ENCODE measurements at regions not wholly inside any gene's neighbourhood (a gene's known extent, or its start where the extent isn't known, plus 50 kb on each side); places are given as distances from the start of the nearest gene placed in this dataset.

DNA sequence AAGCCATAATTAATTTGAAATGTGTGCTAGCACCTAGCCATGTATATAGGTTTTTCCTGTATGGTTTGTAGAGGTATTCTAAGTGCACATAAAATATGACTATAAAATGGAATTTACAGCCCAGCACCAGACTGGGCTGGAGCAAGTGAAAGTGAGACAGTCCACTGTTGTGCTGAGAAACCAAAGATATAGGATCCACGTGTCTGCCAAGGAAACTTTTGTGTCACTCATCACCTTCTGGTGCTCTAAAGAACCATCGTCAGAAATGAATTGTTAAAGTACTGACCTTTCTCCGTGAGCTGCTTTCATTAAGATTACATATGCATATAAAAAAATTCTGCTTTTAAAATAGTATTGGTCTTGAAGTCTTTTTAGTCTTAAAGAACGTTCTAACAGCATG is 141.0 kb upstream of the ZC3H11B start:
- no peak overlapping the region for H3K27ac ChIP-seq (ENCODE audit: insufficient read length, low read depth, low read length)
- Mint-ChIP-seq H3K9me3 (no peaks in the 10 kb centered on the region), H3K27me3 (ENCODE audit: low read depth) (no peaks in the 10 kb centered on the region), H3K4me3 (no peak overlapping the region), H3K4me1 (no peaks in the 10 kb centered on the region; a peak in 1 of 4 replicates), H3K27ac (no peak overlapping the region), H3K36me3 (ENCODE audit: insufficient read depth in 1 of 3, low read depth in 3 of 3) (no peaks in the 10 kb centered on the region)
- no peak overlapping the region for H2BK120ac ChIP-seq (ENCODE audit: low read depth, low read length, poor library complexity, severe bottlenecking)
- no peak overlapping the region for H3K18ac ChIP-seq (ENCODE audit: insufficient read length, low read depth, low read length)
- H3T11ph ChIP-seq (ENCODE audit: low read length): no peak overlapping the region
- H3K4me1 ChIP-seq (ENCODE audit: insufficient read depth, low read length): no peaks in the 10 kb centered on the region
- no peaks in the 10 kb centered on the region for H3K9me3 ChIP-seq (ENCODE audit: control insufficient read depth, low read depth, low read length)
- H2BK12ac ChIP-seq (ENCODE audit: insufficient read length, low read depth, low read length): no peak overlapping the region
- H4K20me1 ChIP-seq (ENCODE audit: control insufficient read depth, insufficient read depth, insufficient read length): no peaks in the 10 kb centered on the region
- H2BK20ac ChIP-seq (ENCODE audit: low read depth, low read length, poor library complexity, severe bottlenecking): no peak overlapping the region
- no peak overlapping the region for H4K8ac ChIP-seq (replicated peaks; ENCODE audit: insufficient read length, low read depth, low read length)
- no peaks in the 10 kb centered on the region for H3K27me3 ChIP-seq (ENCODE audit: insufficient read depth, low read length)
- H3K14ac ChIP-seq (ENCODE audit: insufficient read depth, low read length): no peak overlapping the region
- H2BK5ac ChIP-seq (ENCODE audit: insufficient read length, low read length): no peak overlapping the region
- no peak overlapping the region for H2AFZ ChIP-seq (ENCODE audit: low read length)
- H3K79me1 ChIP-seq (ENCODE audit: insufficient read depth, low read depth, low read length, poor library complexity, severe bottlenecking): no peaks in the 10 kb centered on the region
- no CpG with 5 or more reads among the region's 4 CpGs for WGBS (ENCODE audit: extremely low coverage, insufficient read length, low lambda C conversion rate)
- no peak overlapping the region for H3K9ac ChIP-seq (ENCODE audit: extremely low read depth, insufficient read length, low read length)
- no peak for DNase-seq
- no peaks in the 10 kb centered on the region for H3K23me2 ChIP-seq (ENCODE audit: insufficient read length, low read depth, low read length, poor library complexity, severe bottlenecking)
- no peak overlapping the region for H2AK5ac ChIP-seq (ENCODE audit: insufficient read length, low read length)
- no peak overlapping the region for H4K91ac ChIP-seq (ENCODE audit: insufficient read length, low read depth, low read length)
- no peaks in the 10 kb centered on the region for H3K79me2 ChIP-seq (ENCODE audit: insufficient read depth, low read length)
- no peak overlapping the region for H4K5ac ChIP-seq (ENCODE audit: insufficient read length, low read depth, low read length)
- TF ChIP-seq, protein P1, sequence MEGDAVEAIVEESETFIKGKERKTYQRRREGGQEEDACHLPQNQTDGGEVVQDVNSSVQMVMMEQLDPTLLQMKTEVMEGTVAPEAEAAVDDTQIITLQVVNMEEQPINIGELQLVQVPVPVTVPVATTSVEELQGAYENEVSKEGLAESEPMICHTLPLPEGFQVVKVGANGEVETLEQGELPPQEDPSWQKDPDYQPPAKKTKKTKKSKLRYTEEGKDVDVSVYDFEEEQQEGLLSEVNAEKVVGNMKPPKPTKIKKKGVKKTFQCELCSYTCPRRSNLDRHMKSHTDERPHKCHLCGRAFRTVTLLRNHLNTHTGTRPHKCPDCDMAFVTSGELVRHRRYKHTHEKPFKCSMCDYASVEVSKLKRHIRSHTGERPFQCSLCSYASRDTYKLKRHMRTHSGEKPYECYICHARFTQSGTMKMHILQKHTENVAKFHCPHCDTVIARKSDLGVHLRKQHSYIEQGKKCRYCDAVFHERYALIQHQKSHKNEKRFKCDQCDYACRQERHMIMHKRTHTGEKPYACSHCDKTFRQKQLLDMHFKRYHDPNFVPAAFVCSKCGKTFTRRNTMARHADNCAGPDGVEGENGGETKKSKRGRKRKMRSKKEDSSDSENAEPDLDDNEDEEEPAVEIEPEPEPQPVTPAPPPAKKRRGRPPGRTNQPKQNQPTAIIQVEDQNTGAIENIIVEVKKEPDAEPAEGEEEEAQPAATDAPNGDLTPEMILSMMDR (conservative IDR thresholded peaks at IDR 0.05): no peak
- no peak overlapping the region for H3K4ac ChIP-seq (ENCODE audit: low read depth, low read length)
- no peak overlapping the region for H3K4me2 ChIP-seq (ENCODE audit: insufficient read depth, insufficient read length, low read length)
- H2BK15ac ChIP-seq (ENCODE audit: low read depth, low read length): no peak overlapping the region
- H3K56ac ChIP-seq (ENCODE audit: insufficient read length, low read depth, low read length): no peak overlapping the region
- H3K23ac ChIP-seq (ENCODE audit: insufficient read length, low read depth, low read length): no peak overlapping the region

Data from H9 (cell line).